Bronchial epithelial cell (primary cell): ENCODE measurements at regions not wholly inside any gene's neighbourhood (a gene's known extent, or its start where the extent isn't known, plus 50 kb on each side); places are given as distances from the start of the nearest gene placed in this dataset.

Experiments used
- DNase-seq: peaks from one replicate; pipeline ENCODE4 v3.0.0-alpha.2; 2010; ENCODE audit warnings: low read depth
- FAIRE-seq: peaks from 2 replicates; lab custom pipeline; 2011; peaks lifted over from hg19 to GRCh38; lab: Jason Lieb, UNC
- H3K27me3 ChIP-seq: 2 replicates; pipeline ENCODE4 v1.5.1; 2011; ENCODE audit warnings: low read length; ENCODE audit not compliant: control insufficient read depth, insufficient read depth
- H3K36me3 ChIP-seq: 2 replicates; pipeline ENCODE4 v1.5.1; 2011; ENCODE audit warnings: low read length; ENCODE audit not compliant: control insufficient read depth, insufficient read depth
- H3K4me3 ChIP-seq: 2 replicates; pipeline ENCODE4 v1.5.1; 2011; ENCODE audit warnings: mild to moderate bottlenecking, low read depth, low read length, control low read depth
- CTCF ChIP-seq: IDR thresholded peaks from 2 replicates; pipeline ENCODE4 v1.5.1; 2011; ENCODE audit warnings: mild to moderate bottlenecking, moderate library complexity, low read length, control low read depth, inconsistent platforms; ENCODE audit not compliant: insufficient read depth, severe bottlenecking

- Histone ChIP-seq H3K36me3 (no peaks in the 10 kb centered on the region), H3K4me3 (no peak overlapping the region), H3K27me3 (no peaks in the 10 kb centered on the region)
- DNase-seq (no peak), FAIRE-seq (no peak)
- TF ChIP-seq CTCF = no peak
Measured at GRCh38 chr16:80427795-80428194, 113.0 kb upstream of the DYNLRB2 start.

GRCh38 chr16:80418517-80419355 is 122.1 kb upstream of the DYNLRB2 start:
- FAIRE-seq = no peak
- Histone ChIP-seq H3K36me3 (no peaks in the 10 kb centered on the region), H3K27me3 (no peaks in the 10 kb centered on the region), H3K4me3 (no peak overlapping the region)
- TF ChIP-seq CTCF = no peak
- DNase-seq = no peak

GRCh38 chr16:80417706-80418271 is 123.0 kb upstream of the DYNLRB2 start:
- no peak overlapping the region for H3K4me3 ChIP-seq
- DNase-seq (no peak), FAIRE-seq (no peak)
- TF ChIP-seq CTCF = no peak
- no peaks in the 10 kb centered on the region for H3K27me3 ChIP-seq
- H3K36me3 ChIP-seq = no peaks in the 10 kb centered on the region

- Histone ChIP-seq H3K4me3 (no peak overlapping the region), H3K36me3 (no peaks in the 10 kb centered on the region), H3K27me3 (no peaks in the 10 kb centered on the region)
- no peak for FAIRE-seq
- no peak for DNase-seq
- no peak for TF ChIP-seq CTCF
Measured at GRCh38 chr16:80408014-80408413, 132.8 kb upstream of the DYNLRB2 start.

GRCh38 chr16:80407265-80407987 is 133.4 kb upstream of the DYNLRB2 start:
- no peak for TF ChIP-seq CTCF
- no peak for FAIRE-seq

More at GRCh38 chr16:80407265-80407987, 133.4 kb upstream of the DYNLRB2 start:
- no peaks in the 10 kb centered on the region for H3K27me3 ChIP-seq
- H3K36me3 ChIP-seq = no peaks in the 10 kb centered on the region
- no peak overlapping the region for H3K4me3 ChIP-seq
- DNase-seq = no peak
